Mammary epithelial cell (primary cell): ENCODE measurements at regions not wholly inside any gene's neighbourhood (a gene's known extent, or its start where the extent isn't known, plus 50 kb on each side); places are given as distances from the start of the nearest gene placed in this dataset.

Experiments used
- EZH2 ChIP-seq: IDR thresholded peaks from 2 replicates; pipeline ENCODE4 v1.6.1; 2012; ENCODE audit warnings: low read length, inconsistent platforms, borderline replicate concordance
- TF ChIP-seq, protein P1 (sequence below), 2 donors: IDR thresholded peaks in 1 of 2; conservative IDR thresholded peaks in 1 of 2; 2 replicates each; pipeline ENCODE4 v1.5.1; 2011 to 2012; ENCODE audit warnings: inconsistent platforms in 2 of 2, low read length in 2 of 2, mild to moderate bottlenecking in 2 of 2, control low read depth in 1 of 2, low read depth in 1 of 2; ENCODE audit not compliant: insufficient read depth in 1 of 2; ENCODE audit errors: extremely low read depth in 1 of 2

- TF ChIP-seq, protein P1, sequence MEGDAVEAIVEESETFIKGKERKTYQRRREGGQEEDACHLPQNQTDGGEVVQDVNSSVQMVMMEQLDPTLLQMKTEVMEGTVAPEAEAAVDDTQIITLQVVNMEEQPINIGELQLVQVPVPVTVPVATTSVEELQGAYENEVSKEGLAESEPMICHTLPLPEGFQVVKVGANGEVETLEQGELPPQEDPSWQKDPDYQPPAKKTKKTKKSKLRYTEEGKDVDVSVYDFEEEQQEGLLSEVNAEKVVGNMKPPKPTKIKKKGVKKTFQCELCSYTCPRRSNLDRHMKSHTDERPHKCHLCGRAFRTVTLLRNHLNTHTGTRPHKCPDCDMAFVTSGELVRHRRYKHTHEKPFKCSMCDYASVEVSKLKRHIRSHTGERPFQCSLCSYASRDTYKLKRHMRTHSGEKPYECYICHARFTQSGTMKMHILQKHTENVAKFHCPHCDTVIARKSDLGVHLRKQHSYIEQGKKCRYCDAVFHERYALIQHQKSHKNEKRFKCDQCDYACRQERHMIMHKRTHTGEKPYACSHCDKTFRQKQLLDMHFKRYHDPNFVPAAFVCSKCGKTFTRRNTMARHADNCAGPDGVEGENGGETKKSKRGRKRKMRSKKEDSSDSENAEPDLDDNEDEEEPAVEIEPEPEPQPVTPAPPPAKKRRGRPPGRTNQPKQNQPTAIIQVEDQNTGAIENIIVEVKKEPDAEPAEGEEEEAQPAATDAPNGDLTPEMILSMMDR (conservative IDR thresholded peaks at IDR 0.05 in 1 of 2, IDR thresholded peaks at IDR 0.05 in 1 of 2; ENCODE audit: extremely low read depth in 1 of 2, insufficient read depth in 1 of 2, low read depth in 1 of 2, low read length in 2 of 2) = no peak
- no peak for TF ChIP-seq EZH2
These were observed 642.8 kb downstream of the PLA2G4A start for GRCh38 chr1:187471555-187471954.
